NCI-H345 (cell line): ENCODE measurements at regions not wholly inside any gene's neighbourhood (a gene's known extent, or its start where the extent isn't known, plus 50 kb on each side); places are given as distances from the start of the nearest gene placed in this dataset.
"Not testable (repeated sequence)": the region's sequence is repeated elsewhere in the genome, so short reads cannot be mapped to it uniquely, and the experiment has no call there.

Experiments used
- DNase-seq: peaks from one replicate; lab custom pipeline; 2025; lab: John Stamatoyannopoulos, UW

GRCh38 chr10:121690152-121690848 is 92.1 kb upstream of the FGFR2 start:
- DNase-seq: no peak

DNA sequence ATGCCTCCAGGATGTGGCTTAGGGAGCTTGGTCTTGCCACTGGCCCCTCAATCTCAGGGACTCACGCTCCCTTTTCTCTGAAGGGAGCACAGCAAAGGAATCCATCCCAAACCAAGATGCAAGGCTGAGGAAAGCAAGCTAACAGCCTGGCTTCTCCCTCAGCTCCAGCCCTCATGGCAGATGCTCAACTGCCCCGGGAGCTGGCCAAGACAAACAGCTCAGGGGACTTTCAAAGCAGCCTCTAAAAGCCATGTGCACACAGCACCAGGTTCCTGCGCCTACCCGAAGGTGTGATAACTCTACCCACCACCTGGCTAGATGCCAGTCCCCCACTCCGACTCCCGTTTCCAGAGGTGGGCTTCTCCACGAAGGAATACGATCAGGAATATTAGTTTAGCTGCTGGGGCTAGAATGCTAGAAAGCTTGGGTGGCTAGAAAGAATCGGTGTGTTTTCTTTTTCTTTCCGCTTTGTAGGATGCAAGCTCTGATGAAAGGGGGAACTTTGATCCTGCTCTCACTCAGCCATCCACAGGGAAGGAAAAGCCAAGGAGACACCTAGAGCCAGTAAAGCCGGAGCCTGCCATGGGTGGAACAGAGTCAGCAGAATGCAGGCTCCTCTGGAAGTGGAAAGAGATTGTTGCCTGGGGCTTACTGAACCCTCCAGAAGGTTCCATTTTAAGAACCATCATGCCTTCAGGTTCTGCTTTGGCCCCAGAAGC is 89.0 kb upstream of the FGFR2 start:
- no peak for DNase-seq

GRCh38 chr10:121684276-121684675 is 86.0 kb upstream of the FGFR2 start:
- no peak for DNase-seq

GRCh38 chr10:121683816-121684215 is 85.6 kb upstream of the FGFR2 start:
- DNase-seq: no peak

GRCh38 chr10:121683366-121683765 is 85.1 kb upstream of the FGFR2 start:
- DNase-seq: no peak

- DNase-seq: no peak
Measured at GRCh38 chr10:121681997-121682687, 83.9 kb upstream of the FGFR2 start.

DNA sequence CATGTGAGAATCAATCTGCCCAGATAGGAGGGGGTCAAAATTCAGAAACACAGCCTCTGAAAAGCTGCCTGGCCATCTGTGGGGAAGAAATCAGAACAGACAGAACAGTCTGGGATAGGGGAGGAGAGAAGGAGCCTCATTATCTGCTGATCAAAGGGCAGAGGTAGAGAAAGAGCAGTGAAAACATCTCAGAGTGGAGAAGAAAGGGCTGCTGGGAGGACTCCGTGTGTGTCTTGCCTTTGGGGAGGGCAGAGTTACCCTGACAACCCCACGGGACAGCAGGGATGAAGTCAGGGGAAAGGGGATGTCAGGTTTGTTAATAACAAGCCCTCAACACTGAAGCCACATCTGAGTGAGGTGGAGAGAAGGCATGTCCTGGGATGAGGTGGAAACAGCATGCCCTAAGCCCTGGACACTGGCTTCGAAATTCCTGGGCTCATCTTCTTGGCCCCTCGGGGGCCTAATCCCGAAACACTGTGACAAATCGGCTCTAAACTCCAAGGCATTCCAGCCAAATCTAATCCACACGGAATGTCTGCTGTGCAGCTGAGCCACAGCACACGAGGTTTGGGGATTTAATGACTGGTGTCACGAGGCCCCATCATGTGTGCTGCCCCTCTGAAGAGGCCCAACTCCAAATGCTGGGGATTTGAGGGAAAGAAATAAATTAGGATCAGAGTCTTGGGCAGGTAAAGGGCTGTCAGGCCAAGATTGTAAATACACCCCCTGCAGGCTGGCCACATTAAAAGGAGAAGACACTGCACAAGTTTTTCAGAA is 82.8 kb upstream of the FGFR2 start:
- no peak for DNase-seq

- no peak for DNase-seq
Measured at GRCh38 chr10:121679916-121680315, 81.7 kb upstream of the FGFR2 start.

DNA sequence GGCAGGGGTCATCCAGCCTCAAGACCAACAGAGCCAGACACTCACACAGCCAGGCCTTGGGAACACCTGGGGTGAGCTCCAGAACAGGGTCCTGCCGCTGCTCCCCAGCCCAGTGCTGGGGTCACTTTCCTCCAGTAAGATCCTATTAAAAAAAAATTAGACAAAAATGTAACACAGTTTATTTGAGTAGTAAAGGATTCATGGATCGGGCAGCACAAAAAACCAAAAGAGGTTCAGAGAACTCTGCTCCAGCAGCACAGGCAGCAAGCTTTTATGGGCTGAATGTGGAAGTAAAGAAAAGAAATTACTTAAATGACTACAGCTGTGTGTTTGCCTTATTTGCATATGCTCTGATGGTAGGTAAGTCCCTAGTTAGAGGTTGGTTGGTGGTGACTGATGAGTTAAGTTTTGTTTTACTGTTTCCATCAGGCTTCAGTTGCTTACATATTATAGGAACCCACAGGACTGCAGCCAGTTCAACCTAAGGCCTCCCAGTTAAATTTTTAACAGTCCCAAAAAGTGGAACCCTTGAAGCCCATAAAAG is 80.5 kb upstream of the FGFR2 start:
- DNase-seq: no peak

DNA sequence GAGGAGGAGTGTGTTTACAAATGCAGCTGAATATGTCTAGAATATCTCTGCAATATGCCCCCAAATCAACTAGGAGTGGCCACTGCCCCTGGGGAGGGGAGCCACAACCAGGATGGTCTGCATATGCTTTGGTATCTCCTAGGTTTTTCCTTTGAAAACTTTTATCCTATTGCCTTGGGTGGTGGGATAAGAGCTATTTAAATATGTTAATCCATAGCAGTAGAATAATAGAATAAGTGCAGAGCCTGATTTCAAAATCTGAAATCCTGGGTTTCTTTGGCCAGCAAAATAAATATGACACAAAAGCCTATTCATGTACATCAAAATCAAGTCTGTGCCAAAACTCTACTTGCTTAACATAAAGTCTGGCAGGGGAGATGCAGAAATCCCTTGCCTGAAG is 79.6 kb upstream of the FGFR2 start:
- no peak for DNase-seq

DNA sequence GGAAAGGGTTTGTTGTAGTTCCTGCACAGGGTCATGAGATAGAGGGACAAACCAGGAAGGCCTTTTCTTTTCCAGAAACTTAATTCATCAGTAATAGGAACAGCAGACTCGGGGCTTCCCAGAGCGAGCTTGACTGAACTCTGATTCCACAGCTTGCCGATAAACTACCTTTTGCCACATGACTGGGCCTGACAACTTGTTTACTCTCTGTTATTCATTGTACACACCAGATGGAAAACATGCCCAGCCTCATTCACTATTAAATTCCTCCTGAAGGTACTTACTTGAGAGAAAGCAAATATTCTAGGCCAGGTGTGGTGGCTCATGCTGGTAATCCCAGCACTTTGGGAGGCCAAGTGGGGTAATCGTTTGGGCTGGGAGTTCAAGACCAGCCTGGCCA is 77.1 kb upstream of the FGFR2 start:
- DNase-seq: no peak

DNA sequence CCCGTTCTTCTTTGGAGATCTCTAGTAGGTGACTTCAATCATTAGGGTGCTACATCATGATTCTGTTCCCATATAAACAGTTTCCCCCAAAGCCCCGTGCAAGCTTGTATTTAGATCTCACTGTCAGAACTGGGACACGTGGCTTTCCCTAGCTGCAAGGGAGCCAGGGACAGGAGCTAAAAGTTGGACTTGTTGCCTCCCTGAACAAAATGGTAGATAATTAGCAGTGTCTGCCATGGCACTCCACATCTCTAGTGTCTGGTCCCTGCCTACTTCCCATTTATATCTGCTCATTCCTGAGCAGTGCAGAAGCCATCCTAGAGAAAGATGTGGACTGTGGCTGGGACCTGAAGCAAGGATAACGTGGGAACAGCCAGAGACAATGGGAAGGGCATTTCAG is 76.6 kb upstream of the FGFR2 start:
- DNase-seq: no peak

- DNase-seq: no peak
Measured at GRCh38 chr10:121672733-121673132, 74.5 kb upstream of the FGFR2 start.

DNA sequence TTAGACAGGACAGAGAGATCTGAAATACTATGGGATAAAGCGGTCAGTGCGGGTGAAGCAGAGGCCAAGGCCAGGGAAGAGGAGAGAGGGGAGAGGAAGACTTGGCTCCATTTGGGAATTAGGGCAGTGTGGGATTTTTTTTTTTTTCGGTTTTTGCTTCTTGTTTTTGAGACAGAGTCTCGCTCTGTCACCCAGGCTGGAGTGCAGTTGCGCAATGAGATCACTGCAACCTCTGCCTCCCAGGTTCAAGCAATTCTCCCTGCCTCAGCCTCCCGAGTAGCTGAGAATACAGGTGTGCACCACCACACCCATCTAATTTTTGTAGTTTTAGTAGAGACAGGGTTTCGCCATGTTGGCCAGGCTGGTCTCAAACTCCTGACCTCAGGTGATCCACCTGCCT is 71.6 kb upstream of the FGFR2 start:
- not testable (repeated sequence) for DNase-seq

DNA sequence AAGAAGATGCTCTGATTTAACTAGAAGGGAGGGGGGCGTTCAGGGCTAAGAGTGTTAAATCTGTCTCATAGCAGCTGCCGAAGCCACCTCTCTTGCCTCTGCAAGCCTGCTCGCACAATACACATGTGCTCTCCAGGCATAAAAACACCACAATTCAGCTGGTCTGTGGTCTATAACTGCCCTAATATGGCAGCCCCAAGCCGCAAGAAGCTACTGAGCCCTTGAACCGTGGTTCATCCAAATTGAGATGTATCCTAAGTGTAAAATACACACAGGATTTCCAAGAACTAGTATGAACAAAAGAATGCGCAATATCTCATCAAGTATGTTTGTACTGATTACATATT is 70.8 kb upstream of the FGFR2 start:
- DNase-seq: no peak

DNA sequence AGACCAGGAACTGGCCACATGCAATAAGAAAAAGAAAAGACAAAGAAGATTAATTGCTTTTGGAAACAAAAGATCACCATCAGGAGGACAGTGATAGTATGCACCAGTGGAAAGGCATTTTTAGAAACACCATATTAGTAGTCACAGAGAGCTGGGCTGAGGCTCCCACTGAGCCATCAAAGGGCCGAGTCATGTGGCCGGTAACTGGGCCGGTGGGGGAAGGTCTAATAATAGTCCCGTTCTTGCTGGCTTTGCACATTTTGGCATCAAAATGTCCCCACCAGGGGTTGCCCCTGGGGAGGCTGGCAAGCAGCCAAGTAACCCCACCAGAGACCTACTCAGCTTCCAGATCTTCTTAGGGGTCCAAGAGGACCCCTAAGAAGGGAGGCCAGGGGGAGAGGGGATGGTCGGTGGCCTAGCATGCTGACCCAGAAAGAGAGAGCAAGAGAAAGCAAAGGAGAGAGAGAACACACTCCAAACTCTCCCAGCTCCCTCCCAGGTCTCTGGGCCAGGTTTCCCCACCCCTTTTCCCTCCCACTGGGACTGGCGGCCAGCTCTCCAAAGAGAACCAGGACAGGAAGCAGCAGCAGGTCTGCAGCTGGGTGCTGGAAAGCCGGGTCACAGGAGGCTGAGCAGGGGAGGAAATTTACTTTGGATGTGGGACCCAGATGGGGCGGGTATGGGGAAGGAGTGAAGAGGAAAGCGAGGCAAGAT is 70.2 kb upstream of the FGFR2 start:
- DNase-seq: peak; percentile 48

- DNase-seq: no peak
Measured at GRCh38 chr10:121667948-121668313, 69.7 kb upstream of the FGFR2 start.

DNA sequence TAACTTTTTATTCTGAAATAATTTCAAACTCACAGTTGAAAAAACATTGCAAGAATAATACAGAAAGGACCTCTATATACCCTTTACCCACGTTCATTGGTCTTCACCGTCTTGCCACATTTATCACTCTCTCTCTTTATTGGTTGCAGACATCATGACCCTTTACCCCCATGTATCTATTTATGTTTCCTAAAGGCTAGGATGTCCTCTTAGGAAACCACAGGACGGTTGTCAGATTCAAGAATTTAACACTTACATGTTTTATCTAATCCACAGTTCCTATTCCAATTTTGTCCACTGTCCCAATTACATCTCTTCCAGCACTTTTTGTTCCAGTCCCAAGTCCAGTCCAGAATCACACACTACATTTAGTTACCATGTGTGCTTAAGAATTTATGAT is 67.6 kb upstream of the FGFR2 start:
- no peak for DNase-seq

DNA sequence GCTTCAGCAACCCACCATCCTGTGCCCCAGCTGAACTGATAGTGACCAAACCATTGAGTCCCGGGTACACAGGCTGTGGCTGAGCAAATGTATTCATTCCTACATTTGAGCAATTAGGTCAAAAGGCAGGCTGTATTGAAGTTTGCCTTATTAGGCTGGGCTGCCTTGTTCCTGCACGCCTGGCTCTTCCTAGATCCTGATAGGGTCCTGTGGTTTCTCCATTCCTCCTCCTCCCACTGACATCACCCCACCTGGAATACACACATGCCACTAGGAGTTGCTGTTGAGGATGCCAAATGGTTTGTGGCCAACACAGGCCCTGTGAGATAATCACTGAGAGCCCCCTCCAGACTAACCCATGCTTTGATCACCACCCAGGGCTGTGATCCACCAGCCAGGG is 66.4 kb upstream of the FGFR2 start:
- no peak for DNase-seq

DNA sequence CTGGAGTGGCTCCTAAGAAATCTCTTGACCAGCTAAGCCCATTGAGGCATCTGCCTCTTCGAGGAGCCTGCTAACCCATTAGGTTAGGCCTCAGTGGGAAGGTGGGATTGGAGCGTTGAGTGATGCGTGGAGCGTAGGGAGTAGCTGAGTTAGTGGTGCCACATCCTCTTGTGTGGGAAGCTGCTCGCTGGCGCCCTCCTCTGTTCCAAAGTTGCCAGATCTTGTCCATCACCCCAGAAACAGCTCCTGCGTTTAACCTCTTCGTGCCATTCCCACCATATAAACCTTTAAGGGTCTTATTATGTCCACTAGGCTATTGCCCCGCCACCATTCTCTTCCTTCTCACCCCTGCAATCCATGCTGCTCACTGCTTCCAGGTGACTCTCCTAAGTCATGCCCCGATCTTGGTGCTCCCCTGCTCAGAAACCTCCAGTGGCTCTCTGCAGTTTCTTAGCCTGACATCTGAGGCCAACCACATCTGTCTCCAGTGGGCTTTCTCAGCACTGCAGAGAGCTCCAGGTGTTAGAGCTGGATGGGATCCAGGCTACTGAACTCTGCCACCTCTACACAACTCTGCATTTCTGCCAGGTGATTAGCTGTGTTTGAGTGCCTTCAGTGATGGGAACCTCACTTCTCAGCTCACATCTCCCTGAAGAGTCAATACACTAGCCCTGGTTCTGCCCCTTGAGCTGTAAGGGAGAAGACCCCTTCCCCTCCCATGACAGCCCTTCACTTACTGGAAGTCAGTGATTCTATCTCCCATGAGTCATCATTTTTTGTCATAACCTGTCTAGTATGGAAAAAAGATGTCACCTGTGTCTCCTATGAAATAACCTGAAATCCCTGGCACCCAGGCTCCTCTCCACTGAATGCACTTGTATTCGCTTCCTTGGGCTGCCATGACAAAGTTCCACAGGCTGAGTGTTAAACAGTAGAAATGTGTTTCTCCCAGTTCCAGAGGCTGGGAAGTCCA is 65.0 kb upstream of the FGFR2 start:
- DNase-seq: no peak

GRCh38 chr10:121662531-121662930 is 64.3 kb upstream of the FGFR2 start:
- DNase-seq: no peak
